Right hindlimb (tissue), 1 donor: ENCODE measurements at regions not wholly inside any gene's neighbourhood (a gene's known extent, or its start where the extent isn't known, plus 50 kb on each side); places are given as distances from the start of the nearest gene placed in this dataset.

Source experiments
- DNase-seq: peaks from one replicate; pipeline ENCODE4 v3.0.0-alpha.2; 2018

DNA sequence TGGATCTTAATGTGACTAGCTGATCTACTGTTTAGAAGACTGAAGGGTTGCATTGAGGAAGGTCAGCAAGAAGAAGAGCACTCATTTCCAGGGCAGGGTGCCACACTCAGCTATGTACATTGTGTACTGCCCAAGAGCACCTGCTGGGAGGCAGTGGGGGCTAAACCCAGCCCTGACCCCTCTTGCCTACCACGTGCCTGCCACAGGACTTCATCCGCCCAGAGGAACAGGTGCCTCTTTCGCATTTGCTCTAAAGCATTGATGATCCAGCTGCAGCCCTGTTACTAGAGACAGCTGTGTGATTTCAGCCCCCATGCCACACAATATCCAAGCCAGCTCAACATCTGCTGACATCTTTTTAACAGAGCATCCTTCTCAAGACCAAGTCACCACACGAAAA is 341.8 kb downstream of the LMX1A start:
- DNase-seq, result no peak

GRCh38 chr1:165011991-165012531 is 344.5 kb downstream of the LMX1A start:
- DNase-seq, result no peak

DNA sequence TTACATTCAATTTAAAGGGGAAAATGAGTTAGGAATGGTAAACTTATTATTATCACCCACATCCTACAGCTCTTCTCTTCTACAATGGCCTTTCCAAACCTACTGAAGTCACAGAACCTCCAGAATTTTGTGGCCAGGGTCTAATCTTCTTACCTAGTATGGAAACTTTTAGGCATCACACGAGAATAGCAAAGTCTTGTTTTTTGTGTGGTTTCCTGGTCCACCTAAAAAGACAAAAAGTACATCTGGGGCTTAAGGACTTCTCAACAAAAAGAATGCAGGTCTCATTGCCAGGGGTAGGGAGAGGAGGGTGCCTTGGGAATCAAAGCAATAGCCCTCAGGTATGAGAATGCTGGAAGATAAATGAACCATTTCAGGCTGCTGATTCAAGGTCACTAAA is 345.3 kb downstream of the LMX1A start:
- no peak for DNase-seq

- peak; percentile 31 for DNase-seq
Observed at GRCh38 chr1:165010418-165011070, 346.0 kb downstream of the LMX1A start.

DNA sequence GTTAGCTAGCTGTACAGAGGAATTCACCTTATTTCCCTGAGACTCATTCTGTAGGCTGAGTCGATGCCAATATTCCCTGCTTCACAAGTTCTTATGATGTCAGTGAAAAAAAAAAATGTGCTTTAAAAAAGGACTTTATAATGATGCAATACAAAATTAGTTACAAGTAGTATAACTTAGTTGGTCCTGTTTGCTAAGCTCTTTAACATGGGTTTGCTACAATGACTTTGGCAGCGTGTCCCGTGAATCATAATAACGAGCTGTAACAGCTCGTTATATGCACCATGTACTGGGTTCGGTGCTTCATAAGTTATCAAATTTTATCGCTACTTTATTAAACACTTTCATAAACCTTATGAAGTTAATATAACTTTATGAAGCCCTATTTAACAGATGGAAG is 349.7 kb downstream of the LMX1A start:
- no peak for DNase-seq

GRCh38 chr1:164999146-164999545 is 357.4 kb downstream of the LMX1A start:
- DNase-seq, result no peak

DNA sequence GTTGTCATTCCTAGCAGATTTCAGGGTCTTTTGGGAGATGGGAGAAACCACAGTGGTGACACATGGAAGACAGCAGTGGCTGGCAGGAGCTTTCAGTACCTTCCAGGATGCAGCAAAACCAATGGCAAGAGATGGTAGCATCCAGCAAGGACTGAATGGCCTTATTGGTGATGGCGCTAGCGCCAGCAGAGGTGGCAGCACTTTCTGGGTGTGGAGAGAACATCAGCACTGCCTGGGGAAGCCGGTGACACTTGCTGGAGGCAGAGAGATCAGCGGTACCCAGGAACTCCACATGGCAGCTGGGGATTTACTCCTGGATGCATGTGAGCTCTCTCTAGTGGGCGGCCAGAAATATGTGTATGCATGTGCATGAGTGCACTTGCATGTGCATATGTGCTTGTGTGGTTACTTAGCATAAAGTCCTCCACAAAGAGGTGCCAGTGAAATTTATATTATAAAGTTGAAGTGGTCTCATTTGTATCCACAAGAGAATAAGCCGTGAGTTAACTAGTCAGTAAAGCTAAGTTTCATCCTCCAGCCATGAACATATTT is 364.7 kb downstream of the LMX1A start:
- no peak for DNase-seq

DNA sequence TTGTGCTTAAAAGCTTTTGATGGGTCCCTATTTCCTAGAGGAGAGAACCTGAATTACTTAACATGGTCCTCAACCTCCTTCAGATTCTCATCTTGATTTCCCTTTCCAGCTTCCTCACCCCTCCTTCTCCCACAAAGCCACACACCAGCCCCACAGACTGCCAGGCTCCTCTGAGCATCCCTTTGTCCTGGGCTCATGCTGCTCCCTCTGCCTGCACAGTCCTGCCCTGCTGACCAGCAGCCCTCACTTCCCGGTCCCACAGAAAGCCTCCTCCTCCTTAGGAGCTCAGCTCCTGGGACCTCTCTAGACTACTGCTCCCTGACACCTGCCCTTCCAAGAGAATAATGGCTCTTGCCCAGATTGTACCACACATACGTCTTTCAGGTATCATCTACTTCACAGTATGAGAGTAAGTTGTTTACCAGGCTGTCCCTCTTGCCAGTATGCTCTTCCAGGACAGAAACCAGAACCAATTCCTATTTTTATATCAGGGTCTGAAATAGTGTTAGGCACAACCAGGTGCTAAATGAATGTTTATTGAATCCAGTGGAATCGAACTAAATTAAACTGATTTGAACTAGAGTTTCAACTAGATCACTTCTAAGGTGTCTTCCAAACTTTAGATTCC is 373.4 kb downstream of the LMX1A start:
- no peak for DNase-seq

DNA sequence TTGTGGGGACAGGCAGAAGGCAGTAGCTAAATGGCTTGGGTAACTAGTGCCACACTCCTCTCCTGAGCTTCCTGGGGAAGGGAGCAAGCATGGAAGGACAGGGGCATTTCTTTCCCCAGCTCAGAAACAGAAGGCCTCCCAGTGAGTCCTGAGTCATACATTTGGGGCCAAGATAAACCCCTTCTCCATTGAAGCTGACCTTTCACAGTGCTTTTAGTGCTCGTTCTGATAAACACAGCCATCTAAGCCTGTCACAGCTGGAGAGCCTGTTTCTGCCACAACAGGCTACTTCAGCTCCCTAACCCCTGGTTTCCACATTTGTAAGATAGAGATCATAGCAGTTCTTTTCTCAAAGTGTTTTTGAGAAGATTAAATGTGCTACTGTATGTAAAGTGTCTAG is 374.0 kb downstream of the LMX1A start:
- DNase-seq, result no peak

GRCh38 chr1:164977561-164977960 is 379.0 kb downstream of the LMX1A start:
- DNase-seq, result no peak

- no peak for DNase-seq
Observed at GRCh38 chr1:164971921-164972415, 384.5 kb downstream of the LMX1A start.

GRCh38 chr1:164971391-164971790 is 385.1 kb downstream of the LMX1A start:
- DNase-seq, result no peak

GRCh38 chr1:164969253-164969652 is 387.3 kb downstream of the LMX1A start:
- DNase-seq, result no peak

- DNase-seq, result no peak
Observed at GRCh38 chr1:164967300-164967699, 389.2 kb downstream of the LMX1A start.

GRCh38 chr1:164961715-164962114 is 394.8 kb downstream of the LMX1A start:
- no peak for DNase-seq

DNA sequence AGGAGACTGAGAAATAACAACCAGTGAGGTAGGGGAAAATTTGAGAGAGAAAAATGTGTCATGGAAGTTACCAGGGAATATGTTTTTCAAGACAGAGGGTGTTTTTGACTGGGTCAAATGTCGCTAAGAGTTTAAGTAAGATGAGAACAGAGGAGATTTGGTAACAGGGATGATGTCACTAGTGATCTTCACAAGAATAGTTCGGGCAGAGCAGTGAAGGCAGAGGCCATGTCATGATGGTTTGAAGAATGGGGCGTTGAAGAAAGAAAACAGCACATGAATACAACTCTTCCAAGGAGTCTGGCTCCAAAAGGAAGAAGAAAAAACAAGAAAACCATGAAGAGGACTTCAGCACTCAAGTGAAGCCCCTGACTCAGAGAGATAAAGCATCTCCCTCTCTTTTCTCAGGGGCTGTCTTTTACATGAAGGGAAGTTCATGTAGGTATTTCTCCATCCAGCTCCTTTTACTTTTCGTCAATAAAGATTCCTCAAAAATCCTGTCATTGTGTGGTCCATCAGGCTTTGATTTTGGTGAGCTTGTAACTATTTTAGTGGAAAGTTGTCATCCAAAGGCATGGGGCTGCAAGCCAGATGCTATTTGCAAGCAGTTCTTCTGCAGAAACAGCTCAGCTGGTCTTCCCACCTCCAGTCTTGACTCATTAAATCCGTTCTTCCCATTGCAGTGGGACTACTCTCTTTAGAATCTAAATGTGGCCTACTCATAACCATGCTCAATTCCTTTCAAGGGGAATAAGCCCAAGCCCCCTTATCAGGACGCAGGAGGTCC is 397.3 kb downstream of the LMX1A start:
- no peak for DNase-seq

- no peak for DNase-seq
Observed at GRCh38 chr1:164953815-164954214, 394.8 kb downstream of the PBX1 start.

DNA sequence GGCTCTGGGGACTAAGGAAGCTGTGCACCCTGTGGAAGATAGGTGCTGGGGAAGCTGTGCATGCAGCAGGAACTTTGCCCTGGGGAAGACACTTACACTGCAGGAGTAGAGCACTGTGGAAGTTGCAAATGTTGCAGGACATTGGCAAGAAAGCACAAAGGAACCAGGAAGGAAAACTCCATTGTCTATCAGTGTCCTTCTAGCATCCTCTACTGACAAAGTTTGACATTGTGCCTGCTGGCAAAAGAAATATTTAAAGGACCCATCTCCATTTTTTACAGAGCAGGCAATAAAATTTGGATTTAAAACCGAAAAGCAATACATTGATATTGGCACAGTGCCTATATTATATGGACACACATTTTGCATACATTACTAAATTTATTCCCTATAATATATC is 394.1 kb downstream of the PBX1 start:
- no peak for DNase-seq

GRCh38 chr1:164951508-164951907 is 392.5 kb downstream of the PBX1 start:
- DNase-seq, result no peak

DNA sequence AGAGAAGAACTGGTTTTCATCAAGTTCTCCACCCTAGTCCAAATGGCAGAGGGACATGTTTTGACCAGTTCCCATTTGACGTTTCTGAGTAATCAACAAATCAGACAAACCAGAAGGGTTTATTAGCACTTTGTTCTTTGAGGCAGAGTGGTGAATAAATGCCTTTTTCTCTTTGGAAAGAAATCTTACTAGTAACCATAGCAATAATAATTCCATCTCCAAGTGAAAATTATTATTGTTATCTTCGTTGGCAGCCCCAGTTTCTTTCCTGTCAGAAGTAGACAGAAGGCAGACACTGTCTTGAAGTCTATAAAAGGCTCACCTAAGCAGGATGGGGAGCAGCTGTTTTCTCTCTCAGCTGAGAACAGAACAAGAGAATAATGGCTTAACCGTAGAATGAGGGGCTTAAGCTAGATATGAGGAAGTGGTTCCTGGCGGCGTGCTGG is 391.6 kb downstream of the PBX1 start:
- peak; percentile 34 for DNase-seq

DNA sequence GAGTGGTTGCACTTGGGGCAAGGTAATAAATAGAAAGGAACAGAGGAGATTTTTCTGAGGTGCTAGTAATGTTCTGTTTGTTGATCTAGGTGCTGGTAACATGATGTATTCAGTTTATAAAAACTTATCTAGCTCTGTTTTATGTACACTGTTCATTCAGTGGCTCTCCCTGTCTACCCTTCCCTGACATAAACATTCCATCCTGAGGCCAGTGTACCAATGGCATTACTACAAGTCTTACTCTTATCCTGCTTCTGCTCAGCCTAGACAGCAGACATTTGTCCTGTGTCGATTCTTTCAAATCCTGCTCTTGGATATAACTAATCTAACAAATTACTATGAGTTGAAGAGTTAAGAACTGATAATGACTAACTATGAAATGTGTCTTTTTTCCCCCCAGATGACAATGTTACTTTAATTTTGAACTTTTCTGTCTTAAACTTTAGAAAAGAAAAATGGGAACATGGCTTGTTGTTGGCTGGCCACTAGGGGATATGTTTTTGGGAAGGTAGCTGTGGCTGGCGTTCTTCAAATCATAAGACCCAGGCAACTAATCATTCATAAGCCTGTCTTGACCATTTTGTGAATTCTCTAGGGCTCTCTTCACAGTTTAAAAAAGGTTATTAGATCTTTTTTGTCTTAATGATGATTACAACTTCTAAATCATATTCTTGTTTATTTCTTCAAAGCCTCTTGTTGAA is 390.9 kb downstream of the PBX1 start:
- no peak for DNase-seq

- no peak for DNase-seq
Observed at GRCh38 chr1:164948101-164948500, 389.1 kb downstream of the PBX1 start.

GRCh38 chr1:164937291-164937690 is 378.3 kb downstream of the PBX1 start:
- DNase-seq, result no peak
